ENCODE measurements at regions not wholly inside any gene's neighbourhood (a gene's known extent, or its start where the extent isn't known, plus 50 kb on each side); places are given as distances from the start of the nearest gene placed in this dataset.
"Not testable (repeated sequence)": the region's sequence is repeated elsewhere in the genome, so short reads cannot be mapped to it uniquely, and the experiment has no call there.

DNA sequence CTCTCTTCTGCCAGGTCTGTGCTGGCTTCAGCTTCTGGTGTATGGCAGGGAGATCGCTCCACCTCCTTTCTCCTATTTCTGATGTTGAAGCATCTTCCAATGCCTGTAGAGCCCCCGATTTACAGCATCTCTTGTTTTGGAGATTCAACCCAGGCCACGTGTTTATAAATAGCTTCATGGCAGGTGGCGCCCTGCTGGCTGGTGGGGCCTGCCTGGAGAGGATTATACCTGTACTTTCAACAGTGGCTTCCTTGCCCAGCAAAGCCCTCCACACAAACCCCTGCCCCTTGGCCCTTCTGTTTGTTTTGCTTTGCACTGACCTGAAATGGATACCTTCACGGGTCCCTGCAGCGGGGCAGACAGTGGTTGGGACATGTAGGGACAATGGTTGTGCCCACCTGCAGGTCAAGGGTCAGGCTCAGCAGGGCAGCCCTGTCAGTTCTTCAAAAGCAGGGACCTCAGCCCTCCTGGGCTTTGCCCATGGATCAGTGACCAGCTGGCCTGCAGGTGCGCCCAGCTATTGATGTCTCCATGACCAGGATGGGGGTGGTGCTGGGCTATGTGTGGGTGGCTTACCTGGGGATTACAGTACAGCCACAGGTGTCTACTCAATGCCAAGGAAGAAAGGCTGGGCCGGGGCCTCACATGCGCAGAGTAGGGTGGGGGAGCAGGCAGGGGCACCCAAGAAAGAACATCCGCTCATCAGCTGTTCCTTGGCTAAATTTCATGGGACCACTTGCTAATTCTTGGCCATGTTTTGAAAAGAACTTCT, 112.7 kb upstream of the PRR23C start:
- no peaks in the 10 kb centered on the region for H3K4me1 Mint-ChIP-seq
- H3K4me3 Mint-ChIP-seq, result no peak overlapping the region
- H3K9me3 Mint-ChIP-seq, result no peaks in the 10 kb centered on the region
- H3K36me3 Mint-ChIP-seq, result no peaks in the 10 kb centered on the region
- H3K27me3 Mint-ChIP-seq, result peaks cover 3% of the 10 kb centered on the region
- no peak overlapping the region for H3K27ac Mint-ChIP-seq

DNA sequence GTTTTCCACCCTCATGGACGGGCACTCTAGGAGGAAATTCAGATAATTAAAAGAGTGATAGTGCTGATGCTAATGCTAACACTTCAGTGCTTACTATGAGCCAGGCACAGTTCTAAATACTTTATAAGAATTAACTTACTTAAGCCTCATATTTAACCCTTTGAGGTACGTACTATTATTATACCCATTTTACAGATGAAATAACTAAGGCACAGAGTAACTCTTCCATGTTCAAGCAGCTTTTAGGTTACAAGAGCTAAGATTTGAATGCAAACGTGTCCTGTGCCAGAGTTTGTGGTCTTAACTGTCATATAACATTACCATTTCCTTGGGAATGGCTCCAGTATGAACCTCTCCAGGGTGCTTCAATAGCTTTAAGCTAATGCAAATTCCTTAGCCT, 114.7 kb upstream of the PRR23C start:
- H3K4me1 Mint-ChIP-seq, result no peaks in the 10 kb centered on the region
- no peaks in the 10 kb centered on the region for H3K9me3 Mint-ChIP-seq
- no peaks in the 10 kb centered on the region for H3K36me3 Mint-ChIP-seq
- H3K4me3 Mint-ChIP-seq, result no peak overlapping the region
- H3K27me3 Mint-ChIP-seq, result peaks cover 3% of the 10 kb centered on the region
- H3K27ac Mint-ChIP-seq, result no peak overlapping the region

DNA sequence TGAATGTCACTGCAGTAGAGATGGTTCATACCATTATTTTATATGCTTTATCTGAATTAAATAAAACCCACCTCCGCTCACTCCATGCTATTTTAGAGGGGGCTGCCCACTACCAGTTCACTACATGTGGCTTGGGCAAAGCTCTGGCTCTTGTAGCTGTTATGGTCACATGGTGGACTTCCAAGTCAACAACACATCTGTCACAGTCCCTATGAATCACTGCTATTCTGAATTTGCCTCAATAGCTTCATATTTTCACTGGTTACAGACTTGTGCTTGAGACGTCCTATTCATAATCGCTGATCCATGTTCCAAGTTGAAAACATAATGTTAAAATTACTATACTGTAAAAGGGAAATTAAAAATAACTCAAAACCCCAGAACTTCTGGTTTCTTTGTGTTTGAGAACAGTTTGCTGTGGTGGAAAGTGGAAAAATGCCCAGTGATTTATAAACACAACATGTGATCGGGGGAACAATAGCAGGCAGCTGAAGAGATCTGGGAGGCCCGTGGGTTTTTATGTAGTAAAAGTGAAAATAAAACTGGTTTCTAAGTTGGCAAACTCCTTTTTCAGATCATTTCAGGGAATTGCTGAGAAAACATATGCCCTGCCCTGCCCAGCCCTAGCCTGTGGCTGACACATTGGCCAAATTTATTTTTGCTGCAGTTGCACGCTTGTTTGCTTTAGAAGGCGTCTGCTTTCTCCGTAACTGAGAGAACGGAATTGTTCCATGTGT, 128.8 kb upstream of the PRR23C start:
- H3K9me3 Mint-ChIP-seq, result peaks cover 6% of the 10 kb centered on the region
- H3K4me1 Mint-ChIP-seq, result no peaks in the 10 kb centered on the region
- H3K4me3 Mint-ChIP-seq, result no peak overlapping the region
- no peaks in the 10 kb centered on the region for H3K36me3 Mint-ChIP-seq
- H3K27me3 Mint-ChIP-seq, result peaks cover 8% of the 10 kb centered on the region
- no peak overlapping the region for H3K27ac Mint-ChIP-seq

DNA sequence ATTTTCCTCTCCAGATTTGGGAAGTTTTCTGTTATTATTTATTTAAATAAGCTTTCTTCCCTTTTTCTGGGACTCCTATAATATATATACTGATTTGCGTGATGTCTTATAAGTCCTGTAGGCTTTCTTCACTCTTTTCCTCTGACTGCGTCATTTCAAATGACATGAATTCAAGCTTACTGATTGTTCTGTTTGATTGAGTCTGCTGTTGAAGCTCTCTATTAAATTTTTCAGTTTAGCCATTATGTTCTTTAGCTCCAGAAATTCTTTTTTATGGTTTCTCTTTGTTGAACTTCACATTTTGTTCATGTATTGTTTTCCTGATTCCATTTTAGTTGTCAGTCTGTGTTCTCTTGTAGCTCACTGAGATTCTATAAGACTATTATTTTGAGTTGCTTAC, 135.8 kb upstream of the PRR23C start:
- no peaks in the 10 kb centered on the region for H3K36me3 Mint-ChIP-seq
- no peak overlapping the region for H3K4me3 Mint-ChIP-seq
- no peak overlapping the region for H3K27ac Mint-ChIP-seq
- no peaks in the 10 kb centered on the region for H3K27me3 Mint-ChIP-seq
- H3K4me1 Mint-ChIP-seq, result no peaks in the 10 kb centered on the region
- H3K9me3 Mint-ChIP-seq, result peaks cover 9% of the 10 kb centered on the region

DNA sequence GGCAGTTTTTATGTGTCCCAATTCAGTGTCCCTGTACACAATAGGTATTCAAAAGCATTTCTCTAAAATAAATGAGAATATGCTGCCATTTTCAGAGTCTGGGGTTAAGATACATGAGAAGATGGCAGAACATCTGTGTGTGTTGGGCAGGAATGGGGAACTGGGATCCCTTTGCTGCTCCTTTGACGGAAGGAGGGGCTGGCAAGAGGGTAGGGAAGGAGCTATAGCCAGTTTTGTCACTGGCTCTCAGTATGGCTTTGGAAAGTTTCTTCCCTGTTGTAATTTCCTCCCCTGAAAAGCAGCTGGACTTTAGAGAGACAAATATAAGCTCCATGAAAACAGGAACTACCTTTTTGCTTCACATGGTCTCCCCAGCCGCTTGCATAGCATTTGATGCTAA, 137.5 kb upstream of the PRR23C start:
- Mint-ChIP-seq H3K4me1 (no peaks in the 10 kb centered on the region), H3K27me3 (peaks cover 3% of the 10 kb centered on the region), H3K4me3 (no peak overlapping the region), H3K36me3 (no peaks in the 10 kb centered on the region), H3K9me3 (peaks cover 9% of the 10 kb centered on the region), H3K27ac (no peak overlapping the region)

DNA sequence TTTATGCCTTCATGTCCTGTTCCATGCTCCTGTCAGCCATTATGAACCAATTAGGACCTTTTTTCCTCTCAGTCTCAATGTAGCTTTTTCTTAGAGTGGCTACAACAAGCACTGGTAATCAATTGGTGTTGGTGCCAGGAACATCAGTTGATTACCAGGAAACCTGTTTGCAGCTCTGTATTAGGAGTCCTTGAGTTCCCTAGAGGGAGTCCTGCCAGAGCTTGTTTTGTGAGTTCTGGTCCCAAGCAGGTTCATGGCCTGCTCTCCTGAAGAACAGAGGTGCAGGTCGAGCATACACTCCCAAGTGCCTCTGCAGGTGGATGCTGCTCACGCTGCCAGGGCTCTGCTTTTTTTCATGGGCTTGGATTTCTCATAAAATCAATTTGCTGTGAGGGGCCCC, 137.9 kb upstream of the PRR23C start:
- H3K27ac Mint-ChIP-seq, result no peak overlapping the region
- H3K4me3 Mint-ChIP-seq, result no peak overlapping the region
- peaks cover 3% of the 10 kb centered on the region for H3K27me3 Mint-ChIP-seq
- H3K36me3 Mint-ChIP-seq, result no peaks in the 10 kb centered on the region
- no peaks in the 10 kb centered on the region for H3K4me1 Mint-ChIP-seq
- H3K9me3 Mint-ChIP-seq, result peaks cover 9% of the 10 kb centered on the region

DNA sequence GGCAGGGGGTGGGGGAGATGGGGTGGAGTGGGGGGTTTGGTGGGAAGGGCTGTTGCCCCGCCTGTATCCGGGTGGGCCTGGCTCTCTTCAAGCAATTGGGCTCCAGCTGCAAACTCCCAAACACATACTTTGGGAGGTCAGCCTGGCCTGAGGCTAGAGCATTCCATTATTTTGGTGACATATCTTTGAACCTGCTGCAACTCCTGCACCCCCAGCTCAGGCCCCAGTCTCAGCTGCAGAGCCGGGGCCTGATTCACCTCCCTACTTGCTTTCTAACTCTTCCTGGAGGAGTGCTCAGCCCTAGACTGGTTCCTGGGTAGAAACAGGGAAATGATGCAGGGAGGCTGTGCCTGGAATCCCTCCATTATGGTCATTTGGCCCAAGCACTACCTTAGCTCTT, 140.8 kb upstream of the PRR23C start:
- no peaks in the 10 kb centered on the region for H3K36me3 Mint-ChIP-seq
- no peaks in the 10 kb centered on the region for H3K9me3 Mint-ChIP-seq

GRCh38 chr3:139187154-139187553, 142.5 kb upstream of the PRR23C start:
- H3K4me1 Mint-ChIP-seq, result no peaks in the 10 kb centered on the region
- no peak overlapping the region for H3K27ac Mint-ChIP-seq
- H3K4me3 Mint-ChIP-seq, result no peak overlapping the region
- H3K27me3 Mint-ChIP-seq, result peaks cover 3% of the 10 kb centered on the region
- no peaks in the 10 kb centered on the region for H3K36me3 Mint-ChIP-seq
- no peaks in the 10 kb centered on the region for H3K9me3 Mint-ChIP-seq

More for the DNA sequence above, 140.8 kb upstream of the PRR23C start:
- H3K4me3 Mint-ChIP-seq, result no peak overlapping the region
- no peaks in the 10 kb centered on the region for H3K4me1 Mint-ChIP-seq
- no peak overlapping the region for H3K27ac Mint-ChIP-seq
- peaks cover 3% of the 10 kb centered on the region for H3K27me3 Mint-ChIP-seq

- peaks cover 3% of the 10 kb centered on the region for H3K27me3 Mint-ChIP-seq
- no peaks in the 10 kb centered on the region for H3K9me3 Mint-ChIP-seq
- H3K27ac Mint-ChIP-seq, result no peak overlapping the region
- no peaks in the 10 kb centered on the region for H3K4me1 Mint-ChIP-seq
- H3K4me3 Mint-ChIP-seq, result no peak overlapping the region
- H3K36me3 Mint-ChIP-seq, result no peaks in the 10 kb centered on the region
Observed at GRCh38 chr3:139187648-139188047, 143.0 kb upstream of the PRR23C start.

DNA sequence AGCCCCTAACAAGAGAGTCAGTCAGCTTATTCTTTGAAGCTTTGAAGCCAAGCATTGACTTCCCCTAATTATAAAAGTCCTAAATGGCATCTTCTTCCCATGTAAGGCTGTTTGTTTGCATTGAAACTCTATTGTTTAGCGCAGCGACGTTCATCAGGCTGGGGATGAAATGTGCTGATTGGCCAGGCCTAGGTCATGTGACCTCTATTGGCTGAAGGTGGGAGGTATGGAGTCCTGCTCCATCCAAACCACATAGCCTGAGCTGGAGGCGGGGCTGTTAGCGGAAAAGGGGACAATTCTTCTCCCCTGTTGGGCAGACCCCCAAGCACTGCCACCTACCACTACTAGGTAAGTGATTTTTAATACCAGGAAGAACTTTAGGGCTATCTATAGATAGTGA, 145.3 kb upstream of the PRR23C start:
- H3K36me3 Mint-ChIP-seq, result no peaks in the 10 kb centered on the region
- H3K4me1 Mint-ChIP-seq, result no peaks in the 10 kb centered on the region
- no peak overlapping the region for H3K4me3 Mint-ChIP-seq
- no peaks in the 10 kb centered on the region for H3K9me3 Mint-ChIP-seq
- H3K27ac Mint-ChIP-seq, result no peak overlapping the region
- H3K27me3 Mint-ChIP-seq, result peaks cover 3% of the 10 kb centered on the region

GRCh38 chr3:139194421-139194820, 149.4 kb upstream of the MRPS22 start:
- H3K4me3 Mint-ChIP-seq, H3K27me3 Mint-ChIP-seq, H3K27ac Mint-ChIP-seq, H3K4me1 Mint-ChIP-seq, H3K36me3 Mint-ChIP-seq, H3K9me3 Mint-ChIP-seq: not testable (repeated sequence)

DNA sequence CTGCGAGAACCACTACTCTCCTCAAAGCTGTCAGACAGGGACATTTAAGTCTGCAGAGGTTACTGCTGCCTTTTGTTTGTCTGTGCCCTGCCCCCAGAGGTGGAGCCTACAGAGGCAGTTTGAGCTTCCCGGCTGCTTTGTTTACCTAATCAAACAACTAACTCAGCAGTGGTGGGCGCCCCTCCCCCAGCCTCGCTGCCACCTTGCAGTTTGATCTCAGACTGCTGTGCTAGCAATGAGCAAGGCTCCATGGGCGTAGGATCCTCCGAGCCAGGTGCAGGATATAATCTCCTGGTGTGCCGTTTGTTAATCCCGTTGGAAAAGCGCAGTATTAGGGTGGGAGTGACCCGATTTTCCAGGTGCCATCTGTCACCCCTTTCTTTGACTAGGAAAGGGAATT, 147.7 kb upstream of the MRPS22 start:
- not testable (repeated sequence) for H3K27ac Mint-ChIP-seq, H3K4me1 Mint-ChIP-seq, H3K4me3 Mint-ChIP-seq

DNA sequence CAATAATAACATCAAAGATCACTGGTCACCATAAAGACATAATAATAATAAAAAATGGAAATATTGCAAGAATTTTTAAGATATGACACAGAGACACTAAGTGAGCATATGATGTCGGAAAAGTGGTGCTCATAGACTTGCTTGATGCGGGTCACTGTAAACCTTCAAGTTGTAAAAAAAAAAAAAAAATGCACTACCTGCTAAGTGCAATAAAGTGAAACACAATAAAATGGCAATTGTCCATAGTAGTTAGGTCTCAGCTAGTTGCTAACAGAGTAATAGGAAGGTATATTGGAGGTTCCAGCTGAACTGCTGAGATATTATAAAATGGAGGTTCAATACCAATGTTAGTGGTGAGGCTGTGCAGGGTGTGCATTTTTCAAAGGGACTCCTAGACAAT, 146.6 kb upstream of the MRPS22 start:
- Mint-ChIP-seq H3K36me3 (no peaks in the 10 kb centered on the region), H3K4me1 (no peaks in the 10 kb centered on the region), H3K27me3 (peaks cover 3% of the 10 kb centered on the region), H3K27ac (no peak overlapping the region), H3K9me3 (peaks cover 6% of the 10 kb centered on the region), H3K4me3 (no peak overlapping the region)

More for the DNA sequence above, 147.7 kb upstream of the MRPS22 start:
- not testable (repeated sequence) for H3K27me3 Mint-ChIP-seq, H3K36me3 Mint-ChIP-seq, H3K9me3 Mint-ChIP-seq

DNA sequence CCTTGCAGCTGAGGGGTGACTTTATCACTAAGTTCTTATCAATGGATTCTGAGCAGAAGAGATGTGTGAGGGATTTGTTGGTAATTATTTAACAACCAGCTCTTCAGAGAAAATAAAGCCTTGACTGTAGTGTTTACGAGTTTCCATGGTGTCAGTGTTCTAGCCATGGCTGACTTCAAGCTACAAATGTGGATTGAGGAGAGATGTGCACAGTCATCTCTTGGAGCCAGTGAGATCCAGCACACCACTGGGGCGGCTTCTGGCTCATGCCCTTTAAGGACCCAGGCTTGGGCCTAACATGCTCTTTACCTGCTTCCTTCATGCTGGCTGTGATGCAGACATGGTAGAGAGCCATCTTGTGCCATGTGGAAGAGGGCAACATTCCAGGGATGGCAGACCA, 145.6 kb upstream of the MRPS22 start:
- Mint-ChIP-seq H3K4me3 (no peak overlapping the region), H3K27ac (no peak overlapping the region), H3K4me1 (no peaks in the 10 kb centered on the region), H3K27me3 (peaks cover 3% of the 10 kb centered on the region), H3K36me3 (no peaks in the 10 kb centered on the region), H3K9me3 (peaks cover 6% of the 10 kb centered on the region)

- Mint-ChIP-seq H3K27me3 (peaks cover 3% of the 10 kb centered on the region), H3K36me3 (no peaks in the 10 kb centered on the region), H3K27ac (no peak overlapping the region), H3K9me3 (peaks cover 6% of the 10 kb centered on the region), H3K4me3 (no peak overlapping the region), H3K4me1 (no peaks in the 10 kb centered on the region)
Observed at GRCh38 chr3:139198929-139199328, 144.9 kb upstream of the MRPS22 start.

GRCh38 chr3:139199421-139200010, 144.3 kb upstream of the MRPS22 start:
- Mint-ChIP-seq H3K27me3 (peaks cover 3% of the 10 kb centered on the region), H3K4me1 (no peaks in the 10 kb centered on the region), H3K4me3 (no peak overlapping the region), H3K36me3 (no peaks in the 10 kb centered on the region), H3K9me3 (peaks cover 6% of the 10 kb centered on the region), H3K27ac (no peak overlapping the region)

All from activated naive CD4-positive, alpha-beta T cell treated with anti-CD3 and anti-CD28 coated beads, Interleukin-2, amount 50 U/mL, for 24 hours (primary cell).